ENCODE measurements at regions not wholly inside any gene's neighbourhood (a gene's known extent, or its start where the extent isn't known, plus 50 kb on each side); places are given as distances from the start of the nearest gene placed in this dataset.

DNA sequence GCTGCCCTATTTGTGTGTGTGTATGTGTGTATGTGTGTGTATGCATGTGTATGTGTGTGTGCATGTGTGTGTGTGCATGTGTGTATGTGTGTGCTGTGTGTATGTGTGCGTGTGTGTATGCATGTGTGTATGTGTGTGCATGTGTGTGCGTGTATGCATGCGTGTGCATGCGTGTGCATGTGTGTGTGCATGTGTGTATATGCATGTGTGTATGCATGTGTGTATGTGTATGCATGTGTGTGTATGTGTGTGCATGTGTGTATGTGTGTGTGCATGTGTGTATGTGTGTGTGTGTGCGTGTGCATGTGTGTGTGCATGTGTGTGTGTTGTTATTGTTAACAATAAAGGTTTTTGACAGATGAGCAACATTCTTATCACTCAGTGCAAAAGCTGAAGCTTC is 110.8 kb upstream of the HES1 start:
- POLR2A ChIA-PET: interaction anchor here (0.7 kb wide), 1 partner anchor 31 kb away, joined by 3 read pairs; no protein-coding TSS in a partner anchor
- BruUV-seq (replicated peaks): no TSS peak
- H3K79me2 ChIP-seq (ENCODE audit: insufficient read depth, low read length): no peaks in the 10 kb centered on the region
- no peak overlapping the region for H3K9ac ChIP-seq (ENCODE audit: low read length)
- no peak for ATAC-seq
- H3K27me3 ChIP-seq (ENCODE audit: insufficient read depth, low read length): peaks cover 5% of the 10 kb centered on the region; the same call in 1 of the 2 replicates
- H3K4me1 ChIP-seq (ENCODE audit: control insufficient read depth in 1 of 2, insufficient read depth in 2 of 2, low read length in 2 of 2): peaks cover 0 to 12% of the 10 kb centered on the region in 2 experiments; a peak in 2 of 4 replicates
- no peaks in the 10 kb centered on the region for H3K9me3 ChIP-seq (ENCODE audit: control insufficient read depth in 1 of 2, insufficient read depth in 1 of 2, low read depth in 1 of 2, low read length in 2 of 2)
- intact Hi-C loops (cut with micrococcal nuclease): no loop called here
- no peaks in the 10 kb centered on the region for H3K9me2 ChIP-seq (ENCODE audit: insufficient read depth)
- no peak overlapping the region for H3K27ac ChIP-seq (ENCODE audit: low read depth, low read length)
- CTCF ChIA-PET: no interaction called here
- H2AFZ ChIP-seq (ENCODE audit: low read depth, low read length, poor library complexity, severe bottlenecking): no peak overlapping the region
- H3K36me3 ChIP-seq (ENCODE audit: control insufficient read depth in 1 of 2, insufficient read depth in 2 of 2, low read length in 2 of 2): no peaks in the 10 kb centered on the region
- RAD21 ChIA-PET (ENCODE audit: low non-redundant PET in 1 of 2, low total read pairs in 2 of 2, uncharacterized antibody in 2 of 2, unreplicated experiment in 2 of 2): no interaction called here
- no peak overlapping the region for H3K4me2 ChIP-seq (ENCODE audit: low read length)
- no peak overlapping the region for H3K4me3 ChIP-seq (replicated peaks in 1 of 2; ENCODE audit: low read depth in 1 of 2, low read length in 2 of 2)
- no peak for DNase-seq (ENCODE audit: low read depth, low spot score)
- no peak for TF ChIP-seq CEBPB (IDR thresholded peaks at IDR 0.05; ENCODE audit: low read depth)
- no peak for TF ChIP-seq FOSL1 (IDR thresholded peaks at IDR 0.05; ENCODE audit: low read depth)
- no peak for TF ChIP-seq MAX (IDR thresholded peaks at IDR 0.05)
- TF ChIP-seq POLR2A (IDR thresholded peaks at IDR 0.05; ENCODE audit: borderline replicate concordance, extremely low read depth, insufficient read depth, insufficient read length): no peak
- no peak for TF ChIP-seq EZH2 (IDR thresholded peaks at IDR 0.05)
- no peak for TF ChIP-seq RAD21 (IDR thresholded peaks at IDR 0.05; ENCODE audit: low read depth)
- TF ChIP-seq, protein P1, sequence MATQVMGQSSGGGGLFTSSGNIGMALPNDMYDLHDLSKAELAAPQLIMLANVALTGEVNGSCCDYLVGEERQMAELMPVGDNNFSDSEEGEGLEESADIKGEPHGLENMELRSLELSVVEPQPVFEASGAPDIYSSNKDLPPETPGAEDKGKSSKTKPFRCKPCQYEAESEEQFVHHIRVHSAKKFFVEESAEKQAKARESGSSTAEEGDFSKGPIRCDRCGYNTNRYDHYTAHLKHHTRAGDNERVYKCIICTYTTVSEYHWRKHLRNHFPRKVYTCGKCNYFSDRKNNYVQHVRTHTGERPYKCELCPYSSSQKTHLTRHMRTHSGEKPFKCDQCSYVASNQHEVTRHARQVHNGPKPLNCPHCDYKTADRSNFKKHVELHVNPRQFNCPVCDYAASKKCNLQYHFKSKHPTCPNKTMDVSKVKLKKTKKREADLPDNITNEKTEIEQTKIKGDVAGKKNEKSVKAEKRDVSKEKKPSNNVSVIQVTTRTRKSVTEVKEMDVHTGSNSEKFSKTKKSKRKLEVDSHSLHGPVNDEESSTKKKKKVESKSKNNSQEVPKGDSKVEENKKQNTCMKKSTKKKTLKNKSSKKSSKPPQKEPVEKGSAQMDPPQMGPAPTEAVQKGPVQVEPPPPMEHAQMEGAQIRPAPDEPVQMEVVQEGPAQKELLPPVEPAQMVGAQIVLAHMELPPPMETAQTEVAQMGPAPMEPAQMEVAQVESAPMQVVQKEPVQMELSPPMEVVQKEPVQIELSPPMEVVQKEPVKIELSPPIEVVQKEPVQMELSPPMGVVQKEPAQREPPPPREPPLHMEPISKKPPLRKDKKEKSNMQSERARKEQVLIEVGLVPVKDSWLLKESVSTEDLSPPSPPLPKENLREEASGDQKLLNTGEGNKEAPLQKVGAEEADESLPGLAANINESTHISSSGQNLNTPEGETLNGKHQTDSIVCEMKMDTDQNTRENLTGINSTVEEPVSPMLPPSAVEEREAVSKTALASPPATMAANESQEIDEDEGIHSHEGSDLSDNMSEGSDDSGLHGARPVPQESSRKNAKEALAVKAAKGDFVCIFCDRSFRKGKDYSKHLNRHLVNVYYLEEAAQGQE (IDR thresholded peaks at IDR 0.05; ENCODE audit: low read depth): no peak
- H4K20me1 ChIP-seq (ENCODE audit: insufficient read depth): no peaks in the 10 kb centered on the region

DNA sequence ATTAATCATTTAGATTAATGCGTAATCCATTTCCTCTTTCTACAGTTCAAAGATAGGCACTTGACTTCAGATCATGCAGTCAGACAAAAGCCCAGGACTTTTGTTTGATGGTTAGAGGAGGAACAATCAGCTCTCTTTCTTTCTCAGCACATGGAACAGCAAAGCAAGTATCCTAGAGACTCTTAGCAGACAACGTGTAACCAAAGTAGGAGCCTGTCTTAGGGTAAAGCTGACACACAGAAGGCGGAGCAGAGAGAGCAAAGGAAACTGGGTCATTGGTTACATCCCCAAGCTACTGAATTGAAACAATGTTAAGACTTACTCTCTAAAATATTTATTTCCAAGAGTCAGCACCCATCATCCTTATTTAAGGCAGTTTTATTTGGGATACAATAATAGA is 110.0 kb upstream of the HES1 start:
- intact Hi-C loops (cut with micrococcal nuclease): no loop called here
- Histone ChIP-seq H3K4me3 (replicated peaks in 1 of 2; ENCODE audit: low read depth in 1 of 2, low read length in 2 of 2) (no peak overlapping the region), H3K4me2 (ENCODE audit: low read length) (no peak overlapping the region), H2AFZ (ENCODE audit: low read depth, low read length, poor library complexity, severe bottlenecking) (no peak overlapping the region), H3K9me3 (ENCODE audit: control insufficient read depth in 1 of 2, insufficient read depth in 1 of 2, low read depth in 1 of 2, low read length in 2 of 2) (no peaks in the 10 kb centered on the region), H3K9ac (ENCODE audit: low read length) (no peak overlapping the region), H3K79me2 (ENCODE audit: insufficient read depth, low read length) (no peaks in the 10 kb centered on the region), H3K4me1 (ENCODE audit: control insufficient read depth in 1 of 2, insufficient read depth in 2 of 2, low read length in 2 of 2) (peaks cover 0 to 13% of the 10 kb centered on the region in 2 experiments; a peak in 2 of 4 replicates), H3K9me2 (ENCODE audit: insufficient read depth) (no peaks in the 10 kb centered on the region), H3K36me3 (ENCODE audit: control insufficient read depth in 1 of 2, insufficient read depth in 2 of 2, low read length in 2 of 2) (no peaks in the 10 kb centered on the region), H4K20me1 (ENCODE audit: insufficient read depth) (no peaks in the 10 kb centered on the region), H3K27me3 (ENCODE audit: insufficient read depth, low read length) (peaks cover 5% of the 10 kb centered on the region; the same call in 1 of the 2 replicates), H3K27ac (ENCODE audit: low read depth, low read length) (no peak overlapping the region)
- RAD21 ChIA-PET (ENCODE audit: low non-redundant PET in 1 of 2, low total read pairs in 2 of 2, uncharacterized antibody in 2 of 2, unreplicated experiment in 2 of 2): no interaction called here
- CTCF ChIA-PET: no interaction called here
- DNase-seq (ENCODE audit: low read depth, low spot score) (no peak), ATAC-seq (no peak)
- POLR2A ChIA-PET: no interaction called here
- no TSS peak for BruUV-seq (replicated peaks)
- TF ChIP-seq ZNF274 (IDR thresholded peaks at IDR 0.05; ENCODE audit: low read depth, low read length) (no peak), POLR2A (IDR thresholded peaks at IDR 0.05; ENCODE audit: borderline replicate concordance, extremely low read depth, insufficient read depth, insufficient read length) (no peak), MAX (IDR thresholded peaks at IDR 0.05) (no peak), CBX3 (IDR thresholded peaks at IDR 0.05; ENCODE audit: low read depth) (no peak), SRF (IDR thresholded peaks at IDR 0.05; ENCODE audit: low read depth) (no peak)
- TF ChIP-seq, protein P2, sequence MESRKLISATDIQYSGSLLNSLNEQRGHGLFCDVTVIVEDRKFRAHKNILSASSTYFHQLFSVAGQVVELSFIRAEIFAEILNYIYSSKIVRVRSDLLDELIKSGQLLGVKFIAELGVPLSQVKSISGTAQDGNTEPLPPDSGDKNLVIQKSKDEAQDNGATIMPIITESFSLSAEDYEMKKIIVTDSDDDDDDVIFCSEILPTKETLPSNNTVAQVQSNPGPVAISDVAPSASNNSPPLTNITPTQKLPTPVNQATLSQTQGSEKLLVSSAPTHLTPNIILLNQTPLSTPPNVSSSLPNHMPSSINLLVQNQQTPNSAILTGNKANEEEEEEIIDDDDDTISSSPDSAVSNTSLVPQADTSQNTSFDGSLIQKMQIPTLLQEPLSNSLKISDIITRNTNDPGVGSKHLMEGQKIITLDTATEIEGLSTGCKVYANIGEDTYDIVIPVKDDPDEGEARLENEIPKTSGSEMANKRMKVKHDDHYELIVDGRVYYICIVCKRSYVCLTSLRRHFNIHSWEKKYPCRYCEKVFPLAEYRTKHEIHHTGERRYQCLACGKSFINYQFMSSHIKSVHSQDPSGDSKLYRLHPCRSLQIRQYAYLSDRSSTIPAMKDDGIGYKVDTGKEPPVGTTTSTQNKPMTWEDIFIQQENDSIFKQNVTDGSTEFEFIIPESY (IDR thresholded peaks at IDR 0.05; ENCODE audit: extremely low read depth, insufficient replicate concordance, low read length): no peak
